Skin epidermis (tissue), 12 donors: ENCODE measurements at regions not wholly inside any gene's neighbourhood (a gene's known extent, or its start where the extent isn't known, plus 50 kb on each side); places are given as distances from the start of the nearest gene placed in this dataset.

Experiments used
- H3K27ac ChIP-seq, 21 experiments: fragments of 200-600 bp; sonication (generic) in 11 of 21; one replicate each; pipeline ENCODE4 v1.5.0; 2020; ENCODE audit warnings: mild to moderate bottlenecking in 3 of 21, inconsistent platforms in 2 of 21, moderate library complexity in 2 of 21
- H3K4me3 ChIP-seq, 7 experiments: fragments of 200-600 bp; sonication (generic) in 2 of 7; one replicate each; pipeline ENCODE4 v1.5.0; 2020; ENCODE audit warnings: inconsistent platforms in 2 of 7, mild to moderate bottlenecking in 2 of 7, moderate library complexity in 1 of 7

DNA sequence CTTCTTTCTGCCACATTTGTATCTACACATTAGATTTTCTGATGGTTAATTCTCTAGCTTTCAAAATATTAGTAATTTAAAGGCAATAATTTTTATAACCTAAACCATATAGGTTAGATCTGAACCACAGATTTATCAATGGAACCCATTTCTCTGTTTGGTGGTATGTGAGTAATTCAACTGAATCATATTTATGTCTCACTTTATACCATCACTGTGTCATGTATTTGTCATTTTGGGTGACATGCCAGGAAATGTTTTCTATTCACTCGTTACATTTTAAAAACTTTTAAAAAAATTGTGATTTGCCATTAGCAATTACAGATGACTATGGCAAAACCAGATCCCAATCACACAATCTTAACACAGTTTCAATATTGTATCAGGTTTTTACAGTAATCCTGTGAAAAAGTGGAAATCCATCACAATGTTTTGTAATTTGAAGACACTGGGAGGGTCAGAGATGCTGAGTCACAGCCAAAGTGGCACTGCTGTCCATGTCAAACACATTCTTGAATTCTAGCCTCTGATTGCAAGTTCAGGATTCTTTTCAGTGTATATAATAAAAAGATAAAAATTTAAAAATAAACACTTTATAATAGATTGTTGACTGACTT, 356.0 kb upstream of the RBMS3 start:
- no peak overlapping the region for H3K4me3 ChIP-seq

DNA sequence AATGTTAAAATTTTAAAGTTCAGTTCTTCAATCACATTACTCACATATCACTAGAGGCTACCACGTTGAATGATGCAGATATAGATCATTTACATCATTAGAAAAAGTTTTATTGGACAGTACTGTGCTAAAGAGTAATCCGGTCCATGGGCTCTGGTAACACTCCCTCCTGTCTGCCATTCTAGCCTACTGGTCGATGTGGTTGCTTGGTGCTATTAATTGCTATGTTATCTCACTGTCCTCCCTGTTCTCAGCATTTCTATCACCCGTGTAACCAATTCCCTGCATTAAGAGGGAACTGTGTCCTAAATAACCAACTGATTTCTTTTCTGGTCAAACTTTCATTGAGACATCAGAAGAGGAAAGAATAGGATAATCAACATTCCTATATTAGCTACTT, 347.5 kb upstream of the RBMS3 start:
- no peak overlapping the region for H3K27ac ChIP-seq

More for the DNA sequence above, 356.0 kb upstream of the RBMS3 start:
- no peak overlapping the region for H3K27ac ChIP-seq

DNA sequence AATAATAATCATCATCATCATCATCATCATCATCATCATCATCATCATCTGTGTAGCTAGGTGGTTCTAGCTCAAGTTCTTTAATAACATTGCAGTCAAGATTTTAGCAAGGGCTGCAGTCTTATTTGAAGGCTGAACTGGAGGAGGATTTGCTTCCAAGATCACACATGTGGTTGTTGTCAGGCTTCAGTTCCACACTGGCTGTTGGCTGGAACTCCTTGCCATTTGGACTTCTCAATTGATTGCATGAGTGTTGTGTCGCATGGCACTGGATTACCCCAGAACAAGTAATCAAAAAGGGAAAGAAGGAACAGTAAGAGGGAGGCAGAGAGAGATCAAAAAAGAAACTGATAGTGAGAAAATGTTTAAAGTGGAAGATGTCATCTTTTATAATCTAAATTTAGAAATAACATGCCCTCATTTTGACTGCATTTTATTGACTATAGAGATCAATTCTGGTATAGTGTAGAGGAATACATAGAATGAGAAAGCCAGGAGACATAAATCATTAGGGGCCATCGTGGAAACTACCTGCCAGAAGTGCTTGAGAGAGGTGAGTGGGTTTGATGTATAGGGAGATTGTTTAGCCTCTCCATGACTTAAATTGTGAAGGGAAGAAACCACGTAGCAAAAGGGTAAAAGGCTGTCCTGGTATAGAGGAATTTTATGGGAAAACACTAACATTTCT, 346.6 kb upstream of the RBMS3 start:
- Histone ChIP-seq H3K27ac (no peak overlapping the region), H3K4me3 (no peak overlapping the region)

More for the DNA sequence above, 347.5 kb upstream of the RBMS3 start:
- no peak overlapping the region for H3K4me3 ChIP-seq

DNA sequence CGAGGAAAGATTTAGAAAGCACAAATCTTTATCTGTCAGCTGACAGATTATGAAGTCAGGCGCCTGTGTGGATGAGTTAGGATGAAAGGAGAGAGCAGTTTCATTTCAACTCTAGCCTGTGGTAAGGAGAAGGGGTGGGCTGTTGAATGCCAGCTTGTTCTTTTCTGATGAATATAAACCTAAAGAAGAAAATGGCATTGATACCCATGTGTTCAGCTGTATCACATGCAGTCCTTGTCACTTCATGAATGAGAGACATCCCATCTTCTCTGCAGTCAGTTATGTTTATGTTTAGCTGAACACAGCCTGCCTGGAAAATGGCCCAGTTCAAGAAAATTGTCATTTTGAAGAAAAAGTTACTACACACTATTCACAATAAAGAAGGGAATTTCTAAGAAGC, 345.7 kb upstream of the RBMS3 start:
- Histone ChIP-seq H3K4me3 (no peak overlapping the region), H3K27ac (no peak overlapping the region)

DNA sequence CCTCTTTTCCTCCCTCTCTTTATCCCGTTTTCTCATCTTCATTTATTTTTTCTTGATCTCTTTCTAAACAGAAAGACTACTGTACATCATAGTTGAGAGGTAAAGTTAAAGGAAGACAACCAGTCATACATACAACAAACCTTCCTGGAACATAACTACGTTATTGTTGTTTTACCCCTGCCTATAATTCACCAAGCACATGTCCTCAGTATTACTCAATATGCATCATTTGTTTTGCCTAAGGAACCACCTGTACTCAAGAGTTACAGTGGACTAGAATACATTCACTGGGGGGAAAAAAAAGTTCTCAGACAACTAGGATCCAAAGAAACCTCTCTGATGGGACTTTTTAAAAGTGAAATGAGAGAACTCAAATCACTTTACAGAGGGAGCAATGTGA, 344.7 kb upstream of the RBMS3 start:
- no peak overlapping the region for H3K4me3 ChIP-seq
- H3K27ac ChIP-seq: no peak overlapping the region

DNA sequence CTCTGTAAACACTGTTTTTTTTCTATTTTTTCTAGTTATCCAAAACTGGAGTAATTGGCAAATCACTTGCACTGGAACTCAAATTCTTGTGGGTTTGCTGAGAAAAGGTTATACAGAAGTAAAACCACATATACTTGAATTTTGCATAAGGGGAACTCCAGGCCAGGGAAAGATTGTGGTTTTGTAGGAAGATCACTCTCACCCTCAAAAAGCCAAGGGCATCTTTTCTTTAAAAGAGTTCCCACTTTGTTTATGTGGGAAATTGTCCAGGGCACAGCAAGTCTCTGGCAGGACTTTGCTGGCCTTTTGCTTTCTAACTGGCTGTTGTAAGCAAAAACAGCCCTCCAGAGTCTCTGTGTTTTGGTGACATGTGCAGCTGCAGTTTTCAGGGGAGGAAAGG, 340.3 kb upstream of the RBMS3 start:
- H3K27ac ChIP-seq: peak overlapping the region in 3 of 21 experiments; percentile 14 to 30 (median 24)
- H3K4me3 ChIP-seq: no peak overlapping the region

DNA sequence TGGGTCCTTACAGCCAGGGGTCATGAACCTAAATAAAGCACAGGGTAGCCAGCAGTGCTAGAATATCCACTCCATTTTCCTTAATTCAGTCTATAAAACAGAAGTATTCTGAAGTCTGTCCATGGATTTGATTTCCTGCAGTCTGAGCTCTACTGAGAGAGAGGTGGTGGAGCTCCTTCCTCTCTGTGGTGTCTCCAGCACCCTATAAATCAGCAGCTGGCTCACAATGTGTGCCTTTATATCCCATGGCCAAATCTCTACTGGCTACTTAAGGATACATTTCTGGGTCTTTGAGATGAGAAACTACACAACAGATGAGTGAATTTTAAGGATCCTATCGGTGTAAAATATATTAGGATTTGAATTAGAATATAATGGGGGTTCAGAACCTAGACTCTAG, 339.9 kb upstream of the RBMS3 start:
- Histone ChIP-seq H3K27ac (peak overlapping the region in 3 of 21 experiments; percentile 14 to 30 (median 24)), H3K4me3 (no peak overlapping the region)

DNA sequence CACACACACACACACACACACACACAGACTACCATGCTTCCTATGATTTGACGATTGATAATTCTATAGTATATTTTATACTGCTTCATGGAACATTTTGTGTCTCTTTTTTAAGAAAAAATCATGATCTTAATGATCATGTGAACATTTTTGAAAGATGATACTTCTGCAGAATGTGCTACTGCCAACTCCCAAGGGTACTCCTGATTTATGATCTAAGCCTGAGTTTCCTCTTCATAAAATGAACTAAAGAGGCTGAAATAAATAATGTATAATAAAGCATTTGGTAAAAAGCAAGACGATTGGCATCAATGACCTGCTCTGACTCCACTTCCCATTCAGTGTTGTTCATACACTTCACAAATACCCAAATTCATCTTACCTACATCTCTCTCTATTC, 333.8 kb upstream of the RBMS3 start:
- Histone ChIP-seq H3K4me3 (no peak overlapping the region), H3K27ac (no peak overlapping the region)

DNA sequence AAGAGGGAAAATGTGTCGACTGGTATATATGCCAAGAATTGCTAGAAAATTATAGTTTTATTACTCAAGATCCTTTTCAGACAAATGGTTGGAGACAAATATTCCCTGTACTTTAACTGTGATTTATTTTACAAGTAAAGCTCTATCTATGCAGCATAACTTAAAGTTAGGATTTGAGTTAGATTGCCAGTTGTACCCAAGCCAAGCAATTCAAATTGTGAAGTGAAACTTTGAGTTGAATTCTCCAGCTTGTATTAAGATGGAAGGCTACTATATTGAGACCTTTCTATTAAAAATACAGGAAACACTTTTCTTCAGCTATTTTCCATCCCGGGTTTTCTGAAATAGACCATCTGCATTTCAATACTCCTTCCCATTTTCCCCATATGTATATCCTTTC, 333.1 kb upstream of the RBMS3 start:
- H3K4me3 ChIP-seq: no peak overlapping the region
- H3K27ac ChIP-seq: no peak overlapping the region

DNA sequence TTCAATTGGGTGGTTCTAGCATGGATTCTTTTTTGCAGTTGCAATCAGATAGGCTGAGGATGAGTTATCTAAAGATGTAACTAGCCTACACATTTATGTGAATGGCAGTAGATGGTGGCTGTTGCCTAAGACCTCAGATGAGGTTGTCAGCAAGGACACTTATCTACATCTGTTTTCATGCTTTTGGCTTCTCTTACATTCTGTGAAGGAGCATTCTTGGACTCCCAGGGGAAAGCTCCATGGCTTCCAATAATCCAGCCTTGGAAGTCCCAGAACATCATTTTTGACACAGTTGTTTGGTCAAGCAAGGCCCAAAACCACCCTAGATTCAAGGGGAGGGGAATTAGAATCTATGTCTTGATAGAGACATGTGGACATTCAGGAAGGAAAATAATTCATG, 332.2 kb upstream of the RBMS3 start:
- no peak overlapping the region for H3K27ac ChIP-seq
- H3K4me3 ChIP-seq: no peak overlapping the region

DNA sequence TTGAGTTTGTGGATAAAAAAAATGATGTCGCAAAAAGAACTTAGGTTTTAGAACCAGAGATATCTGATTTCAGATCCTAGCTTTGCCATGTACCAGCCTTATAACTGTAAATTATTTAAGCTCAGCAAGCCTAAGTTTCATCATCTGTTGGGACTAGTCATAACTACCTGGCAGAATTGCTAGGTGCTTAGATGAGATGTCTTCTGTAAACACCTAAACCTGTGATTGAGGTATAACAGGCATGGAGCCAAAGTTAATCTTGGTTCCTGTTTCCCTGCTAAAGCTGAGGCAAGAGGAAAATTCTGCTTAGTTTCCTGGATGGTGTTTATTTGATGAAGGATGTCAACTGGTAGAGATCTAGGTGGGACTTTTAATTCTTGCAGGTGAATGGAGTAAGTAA, 331.3 kb upstream of the RBMS3 start:
- Histone ChIP-seq H3K4me3 (no peak overlapping the region), H3K27ac (no peak overlapping the region)

DNA sequence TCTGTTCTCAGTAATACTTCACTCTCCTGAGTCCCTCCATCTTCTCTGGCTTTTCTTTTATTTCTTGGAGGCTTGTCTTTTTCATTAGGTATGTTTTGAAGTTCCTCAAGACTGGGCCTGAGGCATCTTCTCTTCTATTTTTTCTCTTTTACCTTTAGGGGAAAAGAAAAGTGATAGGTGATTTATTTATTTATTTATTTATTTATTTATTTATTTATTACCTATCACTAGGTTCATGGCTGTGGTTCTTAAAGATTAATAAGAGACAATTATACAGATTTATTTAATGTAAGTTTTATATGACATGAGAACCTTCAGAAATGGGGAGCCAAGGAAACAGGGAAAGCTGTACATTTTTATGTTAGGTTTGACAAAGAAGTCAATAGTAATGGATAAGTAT, 330.3 kb upstream of the RBMS3 start:
- H3K4me3 ChIP-seq: no peak overlapping the region
- no peak overlapping the region for H3K27ac ChIP-seq

DNA sequence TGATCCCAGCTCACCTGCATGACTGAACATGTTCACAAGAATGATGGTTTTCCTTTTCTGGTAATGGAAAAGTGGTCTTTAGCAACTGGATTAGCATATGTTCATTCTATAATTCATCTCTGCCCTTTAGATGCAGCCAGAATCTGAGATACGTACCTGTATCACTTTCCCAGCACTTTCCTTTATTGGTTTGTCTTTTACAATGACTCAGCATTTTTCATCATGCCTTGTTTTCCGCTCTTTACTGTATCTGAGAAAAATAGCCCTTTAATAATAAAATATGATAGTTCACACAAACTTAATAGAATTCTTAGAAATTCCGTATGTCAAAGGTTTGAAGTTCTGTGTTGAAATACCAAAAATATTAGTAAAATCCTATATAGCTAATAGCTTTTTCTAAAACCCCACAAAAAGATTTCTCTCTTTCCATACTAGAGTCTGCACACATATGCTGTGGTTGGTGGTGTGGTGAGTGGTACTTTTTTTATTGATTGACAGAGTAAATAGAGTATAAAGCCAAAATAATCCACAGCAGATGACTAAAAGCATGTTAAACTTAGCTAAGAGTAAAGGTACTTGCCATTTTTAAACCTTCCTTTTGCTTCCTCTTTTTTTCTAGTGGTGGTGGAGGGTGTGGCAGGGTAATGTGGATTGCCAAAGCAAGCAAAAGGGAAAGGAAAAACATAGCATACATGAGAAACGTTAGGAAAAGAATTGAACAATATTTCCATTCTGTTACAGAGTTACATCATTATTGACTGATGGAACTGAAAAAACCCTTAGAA, 328.9 kb upstream of the RBMS3 start:
- no peak overlapping the region for H3K27ac ChIP-seq
- H3K4me3 ChIP-seq: no peak overlapping the region

DNA sequence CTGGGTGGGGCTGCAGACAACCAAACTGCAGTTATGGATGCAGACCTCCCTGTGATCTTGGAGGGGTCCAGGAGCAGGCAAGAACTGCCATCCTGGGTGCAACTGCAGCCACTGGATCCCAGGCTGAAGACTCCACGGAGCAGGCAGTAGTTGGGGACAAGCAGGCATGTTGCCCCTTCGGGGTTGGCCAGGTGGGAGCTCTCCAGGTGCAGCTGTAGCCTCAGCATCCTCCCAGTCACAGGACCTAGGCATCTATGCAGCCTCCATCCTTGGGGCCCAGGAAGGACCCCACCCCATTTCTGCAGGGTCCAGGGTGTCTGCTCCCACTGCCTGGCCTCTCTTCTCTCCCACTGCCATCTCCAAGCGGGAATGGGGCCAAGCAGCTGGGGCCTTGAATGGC, 322.2 kb upstream of the RBMS3 start:
- Histone ChIP-seq H3K4me3 (no peak overlapping the region), H3K27ac (no peak overlapping the region)

DNA sequence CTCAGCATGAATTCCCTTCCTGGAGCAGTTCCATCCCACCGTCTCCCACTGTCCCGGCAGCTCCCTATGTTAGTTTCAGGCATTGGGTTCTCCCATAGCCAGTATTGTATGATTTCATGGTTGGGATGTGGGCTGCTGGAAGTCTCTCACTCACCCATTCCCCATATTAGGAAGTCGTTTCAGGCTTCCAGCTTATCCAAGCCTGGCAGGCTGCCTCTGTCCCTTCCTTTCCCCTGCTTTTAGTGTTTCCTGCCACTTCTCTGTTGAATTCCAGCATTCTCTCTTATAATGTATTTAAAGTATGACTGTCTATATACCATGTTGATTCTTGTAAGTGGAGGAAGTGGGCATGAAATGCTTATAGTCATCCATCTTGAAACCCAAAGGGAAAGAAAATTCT, 309.7 kb upstream of the RBMS3 start:
- H3K4me3 ChIP-seq: no peak overlapping the region
- no peak overlapping the region for H3K27ac ChIP-seq

DNA sequence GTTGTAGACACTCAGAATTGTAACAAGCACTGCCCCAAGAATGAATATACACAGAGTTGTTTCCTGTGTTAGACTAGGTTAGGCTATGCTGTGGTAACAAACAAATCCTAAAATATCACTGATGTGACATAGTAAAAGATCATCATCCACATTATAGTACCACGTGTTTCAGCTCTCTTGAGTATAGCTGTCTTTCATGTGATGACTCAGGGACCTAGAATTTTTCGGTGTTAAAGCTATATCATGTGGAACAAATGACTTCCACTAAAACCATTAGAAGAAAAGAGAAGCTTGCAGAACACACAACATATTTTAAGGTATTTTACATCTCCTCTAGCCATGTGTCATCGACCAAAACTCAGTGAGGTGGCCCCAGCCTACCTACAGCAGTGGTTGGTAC, 307.9 kb upstream of the RBMS3 start:
- H3K27ac ChIP-seq: no peak overlapping the region
- H3K4me3 ChIP-seq: no peak overlapping the region

DNA sequence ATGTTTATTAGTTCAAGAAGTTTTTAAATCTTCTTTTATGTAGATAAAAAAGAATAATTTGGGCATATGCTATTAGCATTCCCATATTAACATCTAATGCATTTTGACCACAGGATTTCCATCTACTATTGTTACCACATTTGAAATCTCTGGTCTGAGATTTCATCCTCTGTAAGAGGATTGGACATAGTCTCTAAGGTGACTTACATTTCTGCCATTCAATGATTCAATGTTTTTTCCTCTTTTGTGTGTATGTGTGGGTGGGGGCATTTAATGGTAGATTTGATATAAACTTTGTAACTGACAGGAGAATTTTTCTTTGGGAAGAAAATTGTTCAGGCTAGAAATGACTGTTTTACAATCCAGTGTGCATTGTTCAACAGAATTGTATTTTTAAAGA, 307.3 kb upstream of the RBMS3 start:
- H3K27ac ChIP-seq: no peak overlapping the region
- H3K4me3 ChIP-seq: no peak overlapping the region

DNA sequence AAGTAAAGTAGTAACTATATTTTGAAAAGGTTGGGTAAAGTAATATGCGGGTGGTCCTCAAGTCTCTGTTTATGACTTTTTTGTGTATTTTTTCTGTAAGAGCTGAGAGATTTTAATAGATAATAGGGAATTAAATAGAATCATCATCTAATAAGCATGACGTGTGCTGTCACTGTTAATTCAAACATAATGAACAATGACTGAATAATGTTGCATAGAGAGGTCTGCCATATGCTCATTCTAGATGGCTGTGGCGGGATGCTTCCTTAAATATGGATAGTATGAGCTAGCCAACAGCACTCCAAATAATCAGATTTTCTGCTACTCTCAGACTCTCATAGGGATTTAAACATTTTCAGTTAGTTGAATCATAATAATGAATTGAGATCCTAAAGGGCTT, 302.8 kb upstream of the RBMS3 start:
- Histone ChIP-seq H3K27ac (no peak overlapping the region), H3K4me3 (no peak overlapping the region)

DNA sequence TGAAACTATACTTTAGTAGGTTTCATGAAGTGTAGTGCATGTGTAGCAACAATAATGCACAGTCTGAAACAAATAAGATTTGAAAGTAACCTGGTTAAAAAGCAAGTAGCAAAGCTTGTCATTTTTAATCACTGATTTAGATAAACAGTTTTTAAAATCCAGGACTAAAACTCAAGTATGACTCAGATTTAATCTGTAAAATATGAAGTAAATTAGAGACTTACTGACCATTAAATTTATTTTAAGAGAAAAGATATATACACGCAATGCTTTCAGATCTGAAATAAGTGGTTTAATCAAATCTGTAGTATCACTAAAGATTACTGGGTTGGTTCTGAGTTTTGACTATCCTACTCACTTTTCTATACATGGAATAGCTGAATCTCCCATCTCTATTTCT, 300.7 kb upstream of the RBMS3 start:
- no peak overlapping the region for H3K27ac ChIP-seq
- no peak overlapping the region for H3K4me3 ChIP-seq

DNA sequence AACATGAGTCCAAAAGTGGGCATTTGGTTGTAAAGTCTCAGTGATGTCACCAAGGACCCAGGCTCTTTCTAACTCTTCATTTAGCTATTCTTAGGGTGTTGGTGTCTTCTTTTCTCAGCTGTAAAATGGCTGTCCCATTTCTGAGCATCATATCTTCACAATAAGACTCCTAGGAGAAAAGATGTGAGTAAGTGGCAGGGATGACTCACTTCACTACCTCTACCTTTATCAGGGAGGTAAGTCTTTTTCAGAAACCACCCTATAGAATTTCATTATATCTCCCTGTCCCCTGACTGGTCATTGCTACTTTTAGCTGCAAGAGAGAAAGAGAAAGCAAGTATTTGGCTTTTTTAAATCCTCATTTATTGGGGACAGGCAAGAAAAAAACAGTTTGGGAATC, 300.2 kb upstream of the RBMS3 start:
- Histone ChIP-seq H3K27ac (no peak overlapping the region), H3K4me3 (no peak overlapping the region)

DNA sequence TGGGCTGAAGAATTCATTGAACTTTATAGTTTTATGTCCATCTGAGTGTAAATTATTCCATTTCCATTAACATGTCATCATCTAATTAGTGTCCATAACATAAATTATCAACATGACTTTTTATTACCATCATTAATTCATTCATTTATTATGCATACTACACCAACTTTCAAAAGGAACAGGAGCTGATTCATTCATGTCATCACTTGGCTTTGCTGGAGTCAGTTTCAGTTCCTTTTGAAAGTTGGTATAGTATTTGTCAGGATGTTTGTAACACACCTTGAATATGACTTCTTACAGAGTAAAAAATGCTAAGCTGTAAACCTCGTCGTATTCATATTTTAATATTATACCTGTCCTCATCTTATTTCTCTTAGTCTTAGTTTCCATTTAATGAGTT, 298.0 kb upstream of the RBMS3 start:
- Histone ChIP-seq H3K4me3 (no peak overlapping the region), H3K27ac (no peak overlapping the region)
